Keratinocyte (primary cell): ENCODE measurements at regions not wholly inside any gene's neighbourhood (a gene's known extent, or its start where the extent isn't known, plus 50 kb on each side); places are given as distances from the start of the nearest gene placed in this dataset.

Source experiments
- CTCF ChIP-seq, 3 experiments: IDR thresholded peaks in 1 of 3; conservative IDR thresholded peaks in 1 of 3; optimal IDR thresholded peaks in 1 of 3; 2 replicates in 2 of 3; 3 replicates in 1 of 3; pipeline versions ENCODE3 to v1.5.1; 2011; ENCODE audit warnings: low read length in 3 of 3, mild to moderate bottlenecking in 3 of 3, moderate library complexity in 2 of 3, control low read depth in 1 of 3, inconsistent platforms in 1 of 3; ENCODE audit not compliant: insufficient read depth in 2 of 3; ENCODE audit errors: extremely low read depth in 1 of 3
- EZH2 ChIP-seq: IDR thresholded peaks from one replicate; pipeline ENCODE4 v1.6.1; 2012; ENCODE audit warnings: inconsistent platforms, mild to moderate bottlenecking, low read length, moderate library complexity

GRCh38 chr11:106331176-106331575, 253.7 kb downstream of the AASDHPPT start:
- TF ChIP-seq CTCF (optimal IDR thresholded peaks at IDR 0.05 in 1 of 3, IDR thresholded peaks at IDR 0.05 in 1 of 3, conservative IDR thresholded peaks at IDR 0.05 in 1 of 3; ENCODE audit: extremely low read depth in 1 of 3, insufficient read depth in 2 of 3, low read length in 3 of 3): no peak
- no peak for TF ChIP-seq EZH2
